IPS-NIHi7 (cell line): ENCODE measurements at regions not wholly inside any gene's neighbourhood (a gene's known extent, or its start where the extent isn't known, plus 50 kb on each side); places are given as distances from the start of the nearest gene placed in this dataset.
"Not testable (repeated sequence)": the region's sequence is repeated elsewhere in the genome, so short reads cannot be mapped to it uniquely, and the experiment has no call there.

Experiments
- DNase-seq: peaks from one replicate; pipeline ENCODE4 v3.0.0; 2012; ENCODE audit warnings: mixed read lengths; ENCODE audit errors: extremely low spot score

GRCh38 chr1:41981796-41982195, 63.1 kb upstream of the HIVEP3 start:
- DNase-seq, result no peak

GRCh38 chr1:41980827-41981653, 62.3 kb upstream of the HIVEP3 start:
- no peak for DNase-seq

DNA sequence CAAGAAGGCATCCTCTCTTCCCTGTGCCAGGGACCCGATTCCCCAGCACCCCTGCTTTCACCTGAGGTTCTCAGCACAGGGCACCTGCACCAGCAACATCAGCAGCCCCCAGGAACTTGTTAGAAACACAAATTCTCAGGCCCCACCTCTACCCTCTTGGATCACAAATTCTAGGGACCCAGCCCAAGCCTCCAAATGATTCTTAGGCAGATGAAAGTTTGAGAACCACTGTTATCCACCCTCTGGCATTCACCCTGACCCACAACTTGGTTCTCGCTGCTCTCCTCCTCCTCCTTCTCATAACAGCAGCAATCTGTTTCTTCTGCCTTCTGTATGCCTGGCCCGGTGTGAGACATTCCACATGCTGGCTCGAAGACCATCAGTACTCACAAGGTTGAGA, 60.3 kb upstream of the HIVEP3 start:
- no peak for DNase-seq

DNA sequence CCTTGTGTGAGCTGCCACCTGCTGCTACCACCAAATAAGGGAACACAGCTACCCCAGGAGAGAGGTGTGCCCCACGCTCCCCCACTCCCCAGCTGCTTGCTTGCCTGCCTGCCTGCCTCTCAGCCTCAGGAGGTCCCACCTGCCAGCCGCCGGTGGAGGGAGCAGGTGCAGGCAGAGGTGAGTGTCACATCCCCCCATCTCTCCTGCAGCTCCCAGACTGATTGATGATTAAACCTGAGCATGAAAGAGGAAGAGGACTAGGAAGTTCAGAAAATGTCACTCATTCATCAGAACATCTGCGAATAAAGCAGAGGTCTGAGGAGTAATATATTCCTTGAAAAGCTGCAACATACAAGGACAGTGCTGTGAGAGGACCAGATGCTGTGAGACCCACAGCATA, 58.6 kb upstream of the HIVEP3 start:
- DNase-seq, result no peak

- DNase-seq, result no peak
These were observed 57.9 kb upstream of the HIVEP3 start for GRCh38 chr1:41976671-41977070.

- no peak for DNase-seq
These were observed 57.3 kb upstream of the HIVEP3 start for GRCh38 chr1:41975850-41976569.

DNA sequence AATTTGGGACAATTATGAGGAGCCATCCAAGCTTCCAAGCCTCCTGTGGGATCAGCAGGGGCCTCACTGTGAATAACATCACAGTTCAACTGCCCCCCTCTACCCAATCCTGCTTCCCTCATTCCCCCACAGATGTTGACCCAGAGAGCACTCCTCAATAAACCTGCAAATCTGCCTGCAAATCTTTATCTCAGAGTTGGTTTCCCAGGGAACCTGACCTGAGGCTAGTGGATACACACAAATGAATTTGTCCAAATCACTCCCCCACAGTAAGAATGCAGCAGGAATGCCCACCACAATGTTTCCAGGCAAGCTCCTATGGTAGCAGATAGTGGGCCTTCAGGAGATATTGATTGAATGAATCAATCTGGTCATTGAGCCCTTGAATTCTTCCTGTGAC, 56.4 kb upstream of the HIVEP3 start:
- DNase-seq, result no peak

DNA sequence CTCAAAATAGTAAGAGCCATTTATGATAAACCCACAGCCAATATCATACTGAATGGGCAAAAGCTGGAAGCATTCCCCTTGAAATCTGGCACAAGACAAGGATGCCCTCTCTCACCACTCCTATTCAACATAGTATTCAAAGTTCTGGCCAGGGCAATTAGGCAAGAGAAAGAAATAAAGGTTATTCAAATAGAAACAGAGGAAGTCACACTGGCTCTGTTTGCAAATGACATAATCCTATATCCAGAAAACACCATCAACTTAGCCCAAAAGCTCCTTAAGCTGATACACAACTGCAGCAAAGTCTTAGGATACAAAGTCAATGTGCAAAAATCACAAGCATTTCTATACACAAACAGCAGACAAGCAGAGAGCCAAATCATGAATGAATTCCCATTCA, 49.8 kb upstream of the HIVEP3 start:
- not testable (repeated sequence) for DNase-seq
